GM12878 (cell line): ENCODE measurements at regions not wholly inside any gene's neighbourhood (a gene's known extent, or its start where the extent isn't known, plus 50 kb on each side); places are given as distances from the start of the nearest gene placed in this dataset.

Experiments
- ATAC-seq: fragments of 200-7000 bp; cut with Tn5 transposase; 3 replicates; pipeline ENCODE4 v1.9.1; 2020; ENCODE audit warnings: mild to moderate bottlenecking, moderate library complexity
- BruUV-seq: library from RNA; stranded (reverse); fragments of 400-500 nt; replicated peaks from 2 replicates; lab custom pipeline; 2021; lab: Mats Ljungman, UMichigan
- CTCF ChIA-PET: fragments of 300-600 bp; sonication (Branson Sonifier 250); formaldehyde crosslinking; extraction: SDS; loops from one replicate; lab custom pipeline; 2021; ENCODE audit warnings: inconsistent platforms; lab: Yijun Ruan, JAX
- POLR2A ChIA-PET: fragments of 350-600 bp; formaldehyde crosslinking; extraction: SDS; loops from one replicate; lab custom pipeline; 2021; ENCODE audit warnings: inconsistent platforms; lab: Charles Lee
- RAD21 ChIA-PET: fragments of 300-600 bp; sonication (Branson Sonifier 250); formaldehyde crosslinking; loops from one replicate; lab custom pipeline; 2023; ENCODE audit warnings: antibody characterized with exemption; ENCODE audit not compliant: unreplicated experiment; lab: Charles Lee
- SMC1A ChIA-PET: fragments of 300-600 bp; sonication (Branson Sonifier 250); formaldehyde crosslinking; loops from one replicate; lab custom pipeline; 2023; ENCODE audit not compliant: unreplicated experiment, uncharacterized antibody; lab: Charles Lee
- DNase-seq: peaks from one replicate; pipeline ENCODE4 v3.0.0-alpha.2; 2011; ENCODE audit warnings: low read depth, low spot score
- FAIRE-seq: peaks from 3 replicates; lab custom pipeline; 2011; peaks lifted over from hg19 to GRCh38; lab: Jason Lieb, UNC
- H2AFZ ChIP-seq: 2 replicates; pipeline ENCODE4 v1.6.0; 2011; ENCODE audit warnings: low read depth, low read length, control low read depth; ENCODE audit not compliant: control insufficient read depth
- H3K27ac ChIP-seq: 2 replicates; pipeline ENCODE4 v1.5.1; 2011; ENCODE audit warnings: control low read depth; ENCODE audit not compliant: control insufficient read depth, insufficient read depth
- H3K27me3 ChIP-seq, 2 experiments: replicated peaks in 1 of 2; 2 replicates each; pipeline versions ENCODE4 v1.6.0 to v1.6.1; 2011; ENCODE audit warnings: low read length in 1 of 2; ENCODE audit not compliant: control insufficient read depth in 2 of 2, insufficient read depth in 2 of 2
- H3K36me3 ChIP-seq, 2 experiments: 2 replicates each; pipeline ENCODE4 v1.5.1; 2011; ENCODE audit warnings: low read length in 1 of 2; ENCODE audit not compliant: control insufficient read depth in 2 of 2, insufficient read depth in 2 of 2
- H3K4me1 ChIP-seq: 2 replicates; pipeline ENCODE4 v1.6.1; 2011; ENCODE audit warnings: mild to moderate bottlenecking, low read length, moderate library complexity, mixed read lengths; ENCODE audit not compliant: control insufficient read depth, insufficient read depth
- H3K4me2 ChIP-seq: 2 replicates; pipeline ENCODE4 v1.6.0; 2011; ENCODE audit warnings: control low read depth; ENCODE audit not compliant: control insufficient read depth, insufficient read depth
- H3K4me3 ChIP-seq: fragments of 200-600 bp; sonication (generic); 2 replicates; pipeline ENCODE4 v1.5.1; 2016
- H3K79me2 ChIP-seq: 2 replicates; pipeline ENCODE4 v1.6.0; 2011; ENCODE audit warnings: low read length; ENCODE audit not compliant: control insufficient read depth, insufficient read depth
- H3K9ac ChIP-seq: 2 replicates; pipeline ENCODE4 v1.8.0; 2011; ENCODE audit warnings: low read length, control low read depth, mixed read lengths; ENCODE audit not compliant: control insufficient read depth, insufficient read depth
- H3K9me3 ChIP-seq: replicated peaks from 3 replicates; pipeline ENCODE4 v1.5.1; 2011; ENCODE audit warnings: mild to moderate bottlenecking, low read length; ENCODE audit not compliant: control insufficient read depth, insufficient read depth
- H4K20me1 ChIP-seq: 2 replicates; pipeline ENCODE4 v1.6.0; 2011; ENCODE audit not compliant: control insufficient read depth, insufficient read depth
- ASH2L ChIP-seq: fragments of 300-600, 200-600 bp; sonication (generic); IDR thresholded peaks from 2 replicates; pipeline ENCODE4 v1.6.1; 2017; ENCODE audit warnings: low read depth, mild to moderate bottlenecking, borderline replicate concordance
- BCLAF1 ChIP-seq: fragments of 450-650 bp; IDR thresholded peaks from 2 replicates; pipeline ENCODE4 v1.6.1; 2017; ENCODE audit warnings: antibody characterized with exemption, mild to moderate bottlenecking, moderate library complexity
- CBX3 ChIP-seq: fragments of 200-600 bp; sonication (generic); IDR thresholded peaks from 2 replicates; pipeline ENCODE4 v1.6.1; 2016; ENCODE audit warnings: low read depth, borderline replicate concordance
- CHD4 ChIP-seq: fragments of 200-600 bp; sonication (generic); IDR thresholded peaks from 2 replicates; pipeline ENCODE4 v1.6.1; 2016; ENCODE audit warnings: mild to moderate bottlenecking
- ESRRA ChIP-seq: IDR thresholded peaks from 2 replicates; pipeline ENCODE4 v1.6.1; 2012; ENCODE audit warnings: mild to moderate bottlenecking, low read length, improper control_type of control experiment
- MEF2B ChIP-seq: fragments of 450-650 bp; IDR thresholded peaks from 2 replicates; pipeline ENCODE4 v1.6.1; 2018; ENCODE audit warnings: mild to moderate bottlenecking, moderate library complexity; ENCODE audit not compliant: partially characterized antibody, poor library complexity, severe bottlenecking
- NBN ChIP-seq: fragments of 450-650 bp; IDR thresholded peaks from 2 replicates; pipeline ENCODE4 v1.6.1; 2016
- PAX8 ChIP-seq: fragments of 450-650 bp; IDR thresholded peaks from 2 replicates; pipeline ENCODE4 v1.6.1; 2017; ENCODE audit warnings: mild to moderate bottlenecking, moderate library complexity
- SIN3A ChIP-seq: IDR thresholded peaks from 2 replicates; pipeline ENCODE4 v1.6.1; 2012; ENCODE audit warnings: low read depth, low read length, improper control_type of control experiment
- SRF ChIP-seq, 2 experiments: IDR thresholded peaks; 2 replicates each; pipeline ENCODE4 v1.6.1; 2011; ENCODE audit warnings: low read depth in 2 of 2, low read length in 2 of 2, mild to moderate bottlenecking in 1 of 2, moderate library complexity in 1 of 2
- YY1 ChIP-seq: IDR thresholded peaks from 2 replicates; pipeline ENCODE4 v1.6.1; 2011; ENCODE audit warnings: low read depth, mild to moderate bottlenecking, low read length
- WGBS: methylation state at CpG from one replicate; pipeline ENCODE4 v1.1.6; 2016; ENCODE audit warnings: low lambda C conversion rate; ENCODE audit not compliant: insufficient replicate concordance, insufficient coverage; ENCODE audit errors: missing lambda C conversion rate; 5-methylcytosine and 5-hydroxymethylcytosine counted together
- in situ Hi-C: fragments of 300-500 bp; cut with MboI; formaldehyde crosslinking; loops from 9 replicates; pipeline ENCODE4 v1.14.3; 2018; ENCODE audit warnings: mixed read lengths
- intact Hi-C: fragments of 100-400 bp; cut with micrococcal nuclease; formaldehyde crosslinking; loops from one replicate; pipeline ENCODE4 v1.14.2; 2022; ENCODE audit not compliant: unreplicated experiment

DNA sequence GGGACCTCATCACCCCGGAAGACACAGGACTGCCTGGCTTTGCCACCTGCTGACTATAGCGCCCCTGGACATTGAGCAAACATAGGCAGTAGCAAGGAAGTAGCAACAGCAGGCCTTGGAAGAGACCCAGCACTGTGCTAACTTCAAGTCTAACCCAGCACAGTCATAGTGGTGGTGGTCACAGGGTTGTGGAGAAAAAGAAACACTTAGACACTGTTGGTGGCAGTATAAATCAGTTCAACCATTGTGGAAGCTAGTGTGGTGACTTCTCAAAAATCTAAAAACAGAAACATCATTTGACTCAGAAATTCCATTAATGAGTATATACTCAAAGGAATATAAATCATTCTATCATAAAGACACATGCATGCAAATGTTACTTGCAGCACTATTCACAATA, 874.0 kb upstream of the EPHA5 start:
- H4K20me1 ChIP-seq: no peaks in the 10 kb centered on the region
- FAIRE-seq (no peak), ATAC-seq (no peak), DNase-seq (no peak)
- BruUV-seq: no TSS peak
- in situ Hi-C loops: no loop called here
- intact Hi-C loops: no loop called here
- ChIA-PET POLR2A (no interaction called here), SMC1A (no interaction called here), CTCF (no interaction called here), RAD21 (no interaction called here)
- no peak overlapping the region for H3K27ac ChIP-seq
- no peak for TF ChIP-seq SIN3A
- no peak overlapping the region for H3K9ac ChIP-seq
- H3K9me3 ChIP-seq: no peaks in the 10 kb centered on the region
- no peak overlapping the region for H3K4me3 ChIP-seq
- no peaks in the 10 kb centered on the region for H3K27me3 ChIP-seq
- no peak overlapping the region for H3K4me2 ChIP-seq
- WGBS: 3% methylated on average over 2 of the region's 2 CpGs
- H3K79me2 ChIP-seq: no peaks in the 10 kb centered on the region
- H3K4me1 ChIP-seq: no peaks in the 10 kb centered on the region
- H2AFZ ChIP-seq: no peak overlapping the region
- H3K36me3 ChIP-seq: no peaks in the 10 kb centered on the region

DNA sequence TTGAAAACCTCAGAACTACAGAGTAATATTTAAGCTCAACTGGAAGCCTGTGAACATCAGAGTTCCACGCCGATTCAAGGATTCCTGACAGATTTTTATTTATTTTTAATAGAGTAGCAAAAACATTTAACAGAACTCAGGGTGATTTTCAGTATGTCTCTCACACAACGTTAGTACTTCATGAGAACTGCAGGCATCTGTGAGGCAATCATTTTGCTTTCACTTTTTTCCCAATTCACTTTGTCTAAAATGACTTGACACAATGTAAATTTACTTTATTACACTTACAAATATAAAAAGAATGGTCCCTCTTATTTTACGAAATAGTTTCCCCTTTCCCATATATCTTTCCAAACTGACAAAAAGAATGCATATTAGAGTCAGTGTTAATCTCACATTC, 869.5 kb upstream of the EPHA5 start:
- no peak overlapping the region for H3K27ac ChIP-seq
- ChIA-PET CTCF (no interaction called here), POLR2A (no interaction called here)
- 0% methylated on average over 4 of the region's 4 CpGs for WGBS
- no peaks in the 10 kb centered on the region for H3K36me3 ChIP-seq
- no peak for FAIRE-seq
- in situ Hi-C loops: no loop called here
- no peak overlapping the region for H3K4me2 ChIP-seq
- intact Hi-C loops: no loop called here
- BruUV-seq: no TSS peak
- no peak for TF ChIP-seq NBN
- no peak for TF ChIP-seq YY1
- no peak for TF ChIP-seq BCLAF1
- TF ChIP-seq PAX8: no peak
- TF ChIP-seq ASH2L: no peak
- no peak for TF ChIP-seq MEF2B
- no peak for TF ChIP-seq SRF (IDR thresholded peaks at IDR 0.05; ENCODE audit: low read depth in 2 of 2, low read length in 2 of 2)
- TF ChIP-seq CBX3: no peak
- TF ChIP-seq ESRRA: no peak
- no peak for TF ChIP-seq CHD4
- TF ChIP-seq, all 136 proteins: peak for 0
- SMC1A ChIA-PET: no interaction called here
- no peak for DNase-seq
- no peak overlapping the region for H2AFZ ChIP-seq
- H3K9me3 ChIP-seq: no peaks in the 10 kb centered on the region
- no peak overlapping the region for H3K9ac ChIP-seq
- ATAC-seq: no peak
- no peaks in the 10 kb centered on the region for H4K20me1 ChIP-seq
- no peak overlapping the region for H3K4me3 ChIP-seq
- H3K4me1 ChIP-seq: no peaks in the 10 kb centered on the region
- RAD21 ChIA-PET: no interaction called here
- H3K79me2 ChIP-seq: no peaks in the 10 kb centered on the region
- no peaks in the 10 kb centered on the region for H3K27me3 ChIP-seq
